Endodermal cell (in vitro differentiated cells): ENCODE measurements at regions not wholly inside any gene's neighbourhood (a gene's known extent, or its start where the extent isn't known, plus 50 kb on each side); places are given as distances from the start of the nearest gene placed in this dataset.

Source experiments
- DNase-seq: peaks from one replicate; pipeline ENCODE4 v3.0.0-alpha.2; 2017
- H3K27ac ChIP-seq: 2 replicates; pipeline ENCODE4 v1.5.1; 2013; ENCODE audit warnings: mild to moderate bottlenecking, low read depth, low read length, moderate library complexity
- H3K27me3 ChIP-seq: 2 replicates; pipeline ENCODE4 v1.6.1; 2013; ENCODE audit warnings: mild to moderate bottlenecking, low read length, moderate library complexity; ENCODE audit not compliant: insufficient read depth, control insufficient read depth, poor library complexity, severe bottlenecking
- H3K36me3 ChIP-seq: 2 replicates; pipeline ENCODE4 v1.7.0; 2013; ENCODE audit warnings: mild to moderate bottlenecking, low read length, moderate library complexity; ENCODE audit not compliant: control insufficient read depth, insufficient read depth
- H3K4me1 ChIP-seq: one replicate; pipeline ENCODE4 v1.7.0; 2013; ENCODE audit warnings: low read length; ENCODE audit not compliant: control insufficient read depth, insufficient read depth
- H3K4me3 ChIP-seq: 2 replicates; pipeline ENCODE4 v1.5.1; 2013; ENCODE audit warnings: mild to moderate bottlenecking, low read length, moderate library complexity
- H3K9ac ChIP-seq: 2 replicates; pipeline ENCODE4 v1.6.1; 2013; ENCODE audit warnings: mild to moderate bottlenecking, low read length, moderate library complexity; ENCODE audit not compliant: poor library complexity, severe bottlenecking; ENCODE audit errors: extremely low read depth
- H3K9me3 ChIP-seq: 2 replicates; pipeline ENCODE4 v1.6.1; 2013; ENCODE audit warnings: mild to moderate bottlenecking, low read length, moderate library complexity; ENCODE audit not compliant: control insufficient read depth
- H3K27ac Mint-ChIP-seq: 2 replicates; pipeline ENCODE4 v1.8.0; 2020; ENCODE audit warnings: mixed read lengths
- H3K27me3 Mint-ChIP-seq: 2 replicates; pipeline ENCODE4 v1.8.0; 2021; ENCODE audit warnings: mild to moderate bottlenecking, mixed read lengths; ENCODE audit not compliant: insufficient read depth
- H3K36me3 Mint-ChIP-seq: 2 replicates; pipeline ENCODE4 v1.8.0; 2020; ENCODE audit warnings: low read depth, mixed read lengths
- H3K4me1 Mint-ChIP-seq: 2 replicates; pipeline ENCODE4 v1.8.0; 2020; ENCODE audit warnings: mixed read lengths
- H3K4me3 Mint-ChIP-seq: 2 replicates; pipeline ENCODE4 v1.8.0; 2020; ENCODE audit warnings: mild to moderate bottlenecking, moderate library complexity, mixed read lengths
- H3K9me3 Mint-ChIP-seq: 2 replicates; pipeline ENCODE4 v1.8.0; 2020; ENCODE audit warnings: mild to moderate bottlenecking, mixed read lengths
- WGBS, 2 experiments: methylation state at CpG; one replicate each; pipeline versions ENCODE4 v1.1.5 to v1.1.7; 2013; ENCODE audit warnings: missing lambda C conversion rate in 2 of 2, mixed read lengths in 1 of 2; ENCODE audit not compliant: insufficient coverage in 1 of 2, insufficient read length in 1 of 2; 5-methylcytosine and 5-hydroxymethylcytosine counted together
- TF ChIP-seq, protein P1 (sequence below): fragments of 200-600 bp; sonication (generic); conservative IDR thresholded peaks from 2 replicates; pipeline ENCODE4 v1.5.0; 2021; ENCODE audit warnings: antibody characterized with exemption, mild to moderate bottlenecking

DNA sequence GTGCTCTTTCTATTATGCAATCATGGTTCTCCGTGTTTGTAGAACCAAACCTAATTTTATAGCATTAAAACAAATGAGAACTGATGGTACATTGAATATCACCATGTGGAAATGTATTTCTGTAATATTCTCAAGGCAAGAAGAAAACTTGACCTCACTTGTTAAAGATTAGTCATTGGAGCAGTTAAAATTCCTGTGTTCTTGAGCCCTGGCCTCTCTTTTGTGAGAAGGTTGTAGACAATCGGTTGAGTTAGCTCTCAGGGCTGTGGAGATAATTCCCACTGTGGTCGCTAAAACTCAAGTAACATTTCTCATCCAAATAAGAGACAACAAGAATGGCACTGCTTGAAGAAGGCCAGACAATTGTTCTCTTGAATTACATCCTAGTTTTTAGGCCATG lies 216.0 kb upstream of the KLF4 start:
- Histone ChIP-seq H3K27me3 (peaks cover 14% of the 10 kb centered on the region), H3K4me3 (no peak overlapping the region), H3K9ac (no peak overlapping the region), H3K36me3 (no peaks in the 10 kb centered on the region), H3K27ac (no peak overlapping the region), H3K4me1 (peaks cover 3% of the 10 kb centered on the region), H3K9me3 (no peaks in the 10 kb centered on the region)
- WGBS, 2 experiments = 73 to 80% methylated on average over 1 to 3 of the region's 3 CpGs
- no peak overlapping the region for H3K4me3 Mint-ChIP-seq
- no peaks in the 10 kb centered on the region for H3K36me3 Mint-ChIP-seq
- peaks cover 21% of the 10 kb centered on the region for H3K27me3 Mint-ChIP-seq
- DNase-seq = no peak
- no peaks in the 10 kb centered on the region for H3K9me3 Mint-ChIP-seq
- TF ChIP-seq, protein P1, sequence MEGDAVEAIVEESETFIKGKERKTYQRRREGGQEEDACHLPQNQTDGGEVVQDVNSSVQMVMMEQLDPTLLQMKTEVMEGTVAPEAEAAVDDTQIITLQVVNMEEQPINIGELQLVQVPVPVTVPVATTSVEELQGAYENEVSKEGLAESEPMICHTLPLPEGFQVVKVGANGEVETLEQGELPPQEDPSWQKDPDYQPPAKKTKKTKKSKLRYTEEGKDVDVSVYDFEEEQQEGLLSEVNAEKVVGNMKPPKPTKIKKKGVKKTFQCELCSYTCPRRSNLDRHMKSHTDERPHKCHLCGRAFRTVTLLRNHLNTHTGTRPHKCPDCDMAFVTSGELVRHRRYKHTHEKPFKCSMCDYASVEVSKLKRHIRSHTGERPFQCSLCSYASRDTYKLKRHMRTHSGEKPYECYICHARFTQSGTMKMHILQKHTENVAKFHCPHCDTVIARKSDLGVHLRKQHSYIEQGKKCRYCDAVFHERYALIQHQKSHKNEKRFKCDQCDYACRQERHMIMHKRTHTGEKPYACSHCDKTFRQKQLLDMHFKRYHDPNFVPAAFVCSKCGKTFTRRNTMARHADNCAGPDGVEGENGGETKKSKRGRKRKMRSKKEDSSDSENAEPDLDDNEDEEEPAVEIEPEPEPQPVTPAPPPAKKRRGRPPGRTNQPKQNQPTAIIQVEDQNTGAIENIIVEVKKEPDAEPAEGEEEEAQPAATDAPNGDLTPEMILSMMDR = no peak
- no peak overlapping the region for H3K27ac Mint-ChIP-seq
- H3K4me1 Mint-ChIP-seq = peaks cover 2% of the 10 kb centered on the region

DNA sequence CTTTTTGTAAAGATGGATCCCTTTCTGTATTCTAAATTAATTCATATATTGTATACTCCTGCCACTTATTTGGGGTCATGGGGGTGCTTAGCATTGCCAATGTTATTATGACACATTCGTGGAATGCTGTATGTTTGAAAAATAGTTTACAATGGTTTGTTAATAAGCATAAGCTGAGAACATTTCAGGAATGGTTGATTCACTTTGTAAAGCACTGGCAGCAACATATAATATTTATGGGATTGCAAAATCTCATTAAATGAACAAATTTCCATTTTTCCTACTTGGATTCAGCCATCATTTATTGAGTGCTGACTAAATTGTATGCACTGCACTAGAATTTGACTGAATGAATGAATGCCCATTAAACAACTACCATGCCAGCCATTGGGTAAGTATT lies 215.2 kb upstream of the KLF4 start:
- Mint-ChIP-seq H3K9me3 (no peaks in the 10 kb centered on the region), H3K27me3 (peaks cover 18% of the 10 kb centered on the region), H3K4me1 (peaks cover 2% of the 10 kb centered on the region), H3K27ac (no peak overlapping the region), H3K4me3 (no peak overlapping the region), H3K36me3 (no peaks in the 10 kb centered on the region)
- H3K4me3 ChIP-seq = no peak overlapping the region
- no peaks in the 10 kb centered on the region for H3K36me3 ChIP-seq
- no peak overlapping the region for H3K27ac ChIP-seq
- WGBS, 2 experiments = 95 to 100% methylated on average over 1 of the region's 1 CpG
- no peak overlapping the region for H3K9ac ChIP-seq
- H3K27me3 ChIP-seq = peaks cover 13% of the 10 kb centered on the region
- peaks cover 3% of the 10 kb centered on the region for H3K4me1 ChIP-seq
- no peaks in the 10 kb centered on the region for H3K9me3 ChIP-seq
- TF ChIP-seq, protein P1 = no peak
- no peak for DNase-seq

DNA sequence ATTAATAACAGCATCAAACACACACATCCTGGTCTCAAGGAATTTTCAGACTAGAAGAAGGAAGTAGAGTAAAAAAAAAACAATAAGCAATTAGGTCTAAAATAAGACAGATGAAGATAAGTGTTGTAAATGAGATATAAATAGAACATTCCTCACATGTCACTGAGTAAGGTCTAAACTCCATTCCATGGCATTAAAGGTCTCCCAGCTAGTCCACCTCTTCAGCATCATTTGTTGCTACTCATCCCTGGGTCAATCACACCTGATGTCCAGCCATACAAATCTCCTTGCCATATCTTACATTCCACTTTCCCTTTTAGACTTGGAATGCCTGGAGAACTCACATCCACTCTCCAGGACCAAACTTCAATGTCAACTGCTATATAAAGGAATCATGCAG lies 214.1 kb upstream of the KLF4 start:
- Histone ChIP-seq H3K27ac (no peak overlapping the region), H3K4me3 (no peak overlapping the region), H3K9ac (no peak overlapping the region), H3K9me3 (no peaks in the 10 kb centered on the region), H3K27me3 (peaks cover 20% of the 10 kb centered on the region), H3K36me3 (no peaks in the 10 kb centered on the region), H3K4me1 (peaks cover 3% of the 10 kb centered on the region)
- H3K4me3 Mint-ChIP-seq = no peak overlapping the region
- peaks cover 17% of the 10 kb centered on the region for H3K27me3 Mint-ChIP-seq
- H3K9me3 Mint-ChIP-seq = no peaks in the 10 kb centered on the region
- H3K36me3 Mint-ChIP-seq = no peaks in the 10 kb centered on the region
- TF ChIP-seq, protein P1 = no peak
- no peak for DNase-seq
- H3K27ac Mint-ChIP-seq = no peak overlapping the region
- H3K4me1 Mint-ChIP-seq = peaks cover 4% of the 10 kb centered on the region
